H9 (cell line): ENCODE measurements at regions not wholly inside any gene's neighbourhood (a gene's known extent, or its start where the extent isn't known, plus 50 kb on each side); places are given as distances from the start of the nearest gene placed in this dataset.

Experiments
- DNase-seq: peaks from one replicate; pipeline ENCODE4 v3.0.0-alpha.2; 2017
- H2AFZ ChIP-seq: one replicate; pipeline ENCODE4 v1.6.1; 2013; ENCODE audit warnings: mild to moderate bottlenecking, low read length, control low read depth, moderate library complexity
- H2AK5ac ChIP-seq: 2 replicates; pipeline ENCODE4 v1.6.1; 2013; ENCODE audit warnings: low read length, control low read depth, mixed read lengths; ENCODE audit not compliant: insufficient read length
- H2BK120ac ChIP-seq: one replicate; pipeline ENCODE4 v1.6.1; 2013; ENCODE audit warnings: low read depth, mild to moderate bottlenecking, low read length, control low read depth, inconsistent platforms; ENCODE audit not compliant: poor library complexity, severe bottlenecking
- H2BK12ac ChIP-seq: 2 replicates; pipeline ENCODE4 v1.6.1; 2013; ENCODE audit warnings: low read length, control low read depth, mixed read lengths, low read depth; ENCODE audit not compliant: insufficient read length
- H2BK15ac ChIP-seq: 2 replicates; pipeline ENCODE4 v1.6.1; 2013; ENCODE audit warnings: low read depth, low read length, control low read depth
- H2BK20ac ChIP-seq: one replicate; pipeline ENCODE4 v1.6.1; 2013; ENCODE audit warnings: low read depth, mild to moderate bottlenecking, low read length, control low read depth, inconsistent platforms; ENCODE audit not compliant: poor library complexity, severe bottlenecking
- H2BK5ac ChIP-seq: 2 replicates; pipeline ENCODE4 v1.6.1; 2013; ENCODE audit warnings: low read length, control low read depth, mixed read lengths; ENCODE audit not compliant: insufficient read length
- H3K14ac ChIP-seq: 2 replicates; pipeline ENCODE4 v1.6.1; 2013; ENCODE audit warnings: low read length, control low read depth; ENCODE audit not compliant: insufficient read depth
- H3K18ac ChIP-seq: 2 replicates; pipeline ENCODE4 v1.6.1; 2013; ENCODE audit warnings: low read depth, mild to moderate bottlenecking, mixed read lengths, low read length, control low read depth; ENCODE audit not compliant: insufficient read length
- H3K23ac ChIP-seq: 2 replicates; pipeline ENCODE4 v1.6.1; 2013; ENCODE audit warnings: low read length, control low read depth, mixed read lengths, low read depth; ENCODE audit not compliant: insufficient read length
- H3K23me2 ChIP-seq: 2 replicates; pipeline ENCODE4 v1.6.1; 2013; ENCODE audit warnings: low read depth, mild to moderate bottlenecking, mixed read lengths, low read length, control low read depth; ENCODE audit not compliant: insufficient read length, poor library complexity, severe bottlenecking
- H3K27ac ChIP-seq: 2 replicates; pipeline ENCODE4 v1.5.1; 2013; ENCODE audit warnings: low read length, control low read depth, mixed read lengths, low read depth; ENCODE audit not compliant: insufficient read length
- H3K27me3 ChIP-seq: 2 replicates; pipeline ENCODE4 v1.6.1; 2013; ENCODE audit warnings: low read length, control low read depth, inconsistent platforms; ENCODE audit not compliant: insufficient read depth
- H3K4ac ChIP-seq: 2 replicates; pipeline ENCODE4 v1.6.1; 2013; ENCODE audit warnings: low read depth, mild to moderate bottlenecking, control low read depth, inconsistent platforms, low read length, moderate library complexity
- H3K4me1 ChIP-seq: 2 replicates; pipeline ENCODE4 v1.6.1; 2013; ENCODE audit warnings: low read length, control low read depth, inconsistent platforms; ENCODE audit not compliant: insufficient read depth
- H3K4me2 ChIP-seq: 2 replicates; pipeline ENCODE4 v1.6.1; 2013; ENCODE audit warnings: low read length, control low read depth, mixed read lengths; ENCODE audit not compliant: insufficient read length, insufficient read depth
- H3K56ac ChIP-seq: 2 replicates; pipeline ENCODE4 v1.6.1; 2013; ENCODE audit warnings: low read depth, mild to moderate bottlenecking, mixed read lengths, low read length, control low read depth; ENCODE audit not compliant: insufficient read length
- H3K79me1 ChIP-seq: 2 replicates; pipeline ENCODE4 v1.6.1; 2013; ENCODE audit warnings: low read depth, mild to moderate bottlenecking, moderate library complexity, low read length, control low read depth, inconsistent platforms; ENCODE audit not compliant: insufficient read depth, poor library complexity, severe bottlenecking
- H3K79me2 ChIP-seq: 2 replicates; pipeline ENCODE4 v1.6.1; 2013; ENCODE audit warnings: low read length, control low read depth, inconsistent platforms; ENCODE audit not compliant: insufficient read depth
- H3K9ac ChIP-seq: 2 replicates; pipeline ENCODE4 v1.6.1; 2013; ENCODE audit warnings: low read length, control low read depth, mixed read lengths; ENCODE audit not compliant: insufficient read length; ENCODE audit errors: extremely low read depth
- H3K9me3 ChIP-seq: one replicate; pipeline ENCODE4 v1.6.1; 2013; ENCODE audit warnings: low read depth, low read length, inconsistent platforms; ENCODE audit not compliant: control insufficient read depth
- H3T11ph ChIP-seq: one replicate; pipeline ENCODE4 v1.6.1; 2013; ENCODE audit warnings: mild to moderate bottlenecking, low read length, control low read depth, inconsistent platforms
- H4K20me1 ChIP-seq: one replicate; pipeline ENCODE4 v1.6.1; 2013; ENCODE audit not compliant: control insufficient read depth, insufficient read length, insufficient read depth
- H4K5ac ChIP-seq: 2 replicates; pipeline ENCODE4 v1.6.1; 2013; ENCODE audit warnings: low read depth, mild to moderate bottlenecking, mixed read lengths, low read length, control low read depth; ENCODE audit not compliant: insufficient read length
- H4K8ac ChIP-seq: replicated peaks from 2 replicates; pipeline ENCODE4 v1.6.1; 2013; ENCODE audit warnings: low read length, control low read depth, mixed read lengths, low read depth; ENCODE audit not compliant: insufficient read length
- H4K91ac ChIP-seq: 2 replicates; pipeline ENCODE4 v1.6.1; 2013; ENCODE audit warnings: low read depth, mild to moderate bottlenecking, moderate library complexity, mixed read lengths, low read length, control low read depth; ENCODE audit not compliant: insufficient read length
- H3K27ac Mint-ChIP-seq, 3 experiments: 2 replicates in 2 of 3; 3 replicates in 1 of 3; pipeline ENCODE4 v1.8.0; 2020 to 2021; ENCODE audit warnings: mixed read lengths in 3 of 3, mild to moderate bottlenecking in 1 of 3, moderate library complexity in 1 of 3
- H3K27me3 Mint-ChIP-seq: 2 replicates; pipeline ENCODE4 v1.8.0; 2021; ENCODE audit warnings: low read depth, mild to moderate bottlenecking, moderate library complexity, mixed read lengths
- H3K36me3 Mint-ChIP-seq, 3 experiments: 2 replicates in 2 of 3; 3 replicates in 1 of 3; pipeline ENCODE4 v1.8.0; 2020 to 2021; ENCODE audit warnings: low read depth in 3 of 3, mixed read lengths in 3 of 3; ENCODE audit not compliant: insufficient read depth in 1 of 3
- H3K4me1 Mint-ChIP-seq, 2 experiments: 2 replicates each; pipeline ENCODE4 v1.8.0; 2020; ENCODE audit warnings: mixed read lengths in 2 of 2
- H3K4me3 Mint-ChIP-seq, 2 experiments: 2 replicates in 1 of 2; 3 replicates in 1 of 2; pipeline ENCODE4 v1.8.0; 2020 to 2021; ENCODE audit warnings: mild to moderate bottlenecking in 2 of 2, mixed read lengths in 2 of 2, moderate library complexity in 1 of 2
- H3K9me3 Mint-ChIP-seq, 2 experiments: 2 replicates in 1 of 2; 3 replicates in 1 of 2; pipeline ENCODE4 v1.8.0; 2020; ENCODE audit warnings: mild to moderate bottlenecking in 2 of 2, mixed read lengths in 2 of 2, moderate library complexity in 1 of 2
- WGBS: extraction: QIAGEN DNeasy Blood & Tissue Kit; methylation state at CpG from one replicate; pipeline ENCODE4 v1.1.7; 2013; ENCODE audit warnings: missing lambda C conversion rate, low lambda C conversion rate, mixed read lengths; ENCODE audit not compliant: insufficient read length; ENCODE audit errors: extremely low coverage; 5-methylcytosine and 5-hydroxymethylcytosine counted together
- TF ChIP-seq, protein P1 (sequence below): fragments of 200-600 bp; sonication (generic); conservative IDR thresholded peaks from 3 replicates; pipeline ENCODE4 v1.8.0; 2021; ENCODE audit warnings: antibody characterized with exemption, mild to moderate bottlenecking

DNA sequence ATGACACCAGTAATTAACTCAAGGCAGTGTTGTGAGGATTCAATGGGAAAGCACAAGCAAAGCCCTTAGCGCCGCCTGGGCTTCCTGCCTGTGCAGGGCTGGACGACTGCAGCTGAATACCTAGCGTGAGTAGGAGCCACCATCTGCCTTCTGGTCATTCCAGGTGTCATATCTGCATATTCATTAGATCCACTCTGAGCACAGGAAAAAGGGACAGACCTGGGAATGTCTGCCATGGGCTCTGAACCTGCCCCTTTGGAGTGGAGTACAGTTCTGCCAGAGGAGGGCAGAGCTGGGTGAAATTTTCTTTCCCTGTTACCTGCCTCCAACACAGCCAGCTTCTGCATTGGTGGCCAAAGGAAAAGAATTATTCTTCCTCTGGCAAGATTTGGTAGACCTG lies 298.8 kb downstream of the NSG2 start:
- Histone ChIP-seq H2BK15ac (no peak overlapping the region), H2BK12ac (no peak overlapping the region), H3K9ac (no peak overlapping the region), H3K79me2 (no peaks in the 10 kb centered on the region), H2AFZ (no peak overlapping the region), H3K79me1 (no peaks in the 10 kb centered on the region), H3K56ac (no peak overlapping the region), H2AK5ac (no peak overlapping the region), H4K91ac (no peak overlapping the region), H3K9me3 (no peaks in the 10 kb centered on the region), H3K4me2 (no peak overlapping the region), H4K5ac (no peak overlapping the region), H3K4ac (no peak overlapping the region), H3K27me3 (no peaks in the 10 kb centered on the region), H4K8ac (no peak overlapping the region), H3K18ac (no peak overlapping the region), H3K4me1 (no peaks in the 10 kb centered on the region; the same call in 1 of the 2 replicates), H4K20me1 (peaks cover 2% of the 10 kb centered on the region), H3K23me2 (no peaks in the 10 kb centered on the region), H2BK5ac (no peak overlapping the region), H3K14ac (no peak overlapping the region), H3K23ac (no peak overlapping the region), H2BK120ac (no peak overlapping the region), H3K27ac (no peak overlapping the region), H2BK20ac (no peak overlapping the region), H3T11ph (no peak overlapping the region)
- WGBS = no CpG with 5 or more reads among the region's 4 CpGs
- no peaks in the 10 kb centered on the region; a peak in 2 of 5 replicates for H3K9me3 Mint-ChIP-seq
- H3K27ac Mint-ChIP-seq = no peak overlapping the region
- H3K36me3 Mint-ChIP-seq = no peaks in the 10 kb centered on the region
- TF ChIP-seq, protein P1, sequence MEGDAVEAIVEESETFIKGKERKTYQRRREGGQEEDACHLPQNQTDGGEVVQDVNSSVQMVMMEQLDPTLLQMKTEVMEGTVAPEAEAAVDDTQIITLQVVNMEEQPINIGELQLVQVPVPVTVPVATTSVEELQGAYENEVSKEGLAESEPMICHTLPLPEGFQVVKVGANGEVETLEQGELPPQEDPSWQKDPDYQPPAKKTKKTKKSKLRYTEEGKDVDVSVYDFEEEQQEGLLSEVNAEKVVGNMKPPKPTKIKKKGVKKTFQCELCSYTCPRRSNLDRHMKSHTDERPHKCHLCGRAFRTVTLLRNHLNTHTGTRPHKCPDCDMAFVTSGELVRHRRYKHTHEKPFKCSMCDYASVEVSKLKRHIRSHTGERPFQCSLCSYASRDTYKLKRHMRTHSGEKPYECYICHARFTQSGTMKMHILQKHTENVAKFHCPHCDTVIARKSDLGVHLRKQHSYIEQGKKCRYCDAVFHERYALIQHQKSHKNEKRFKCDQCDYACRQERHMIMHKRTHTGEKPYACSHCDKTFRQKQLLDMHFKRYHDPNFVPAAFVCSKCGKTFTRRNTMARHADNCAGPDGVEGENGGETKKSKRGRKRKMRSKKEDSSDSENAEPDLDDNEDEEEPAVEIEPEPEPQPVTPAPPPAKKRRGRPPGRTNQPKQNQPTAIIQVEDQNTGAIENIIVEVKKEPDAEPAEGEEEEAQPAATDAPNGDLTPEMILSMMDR = peak; percentile 40; the same call in 2 of the 3 replicates
- no peaks in the 10 kb centered on the region; the same call in 1 of the 2 replicates for H3K27me3 Mint-ChIP-seq
- H3K4me1 Mint-ChIP-seq = peaks cover 3 to 4% of the 10 kb centered on the region in 2 experiments; a peak in 2 of 4 replicates
- H3K4me3 Mint-ChIP-seq = no peak overlapping the region
- peak; percentile 53 for DNase-seq
